Glomerular endothelial cell (primary cell): ENCODE measurements at regions not wholly inside any gene's neighbourhood (a gene's known extent, or its start where the extent isn't known, plus 50 kb on each side); places are given as distances from the start of the nearest gene placed in this dataset.

ENCODE experiments used
- DNase-seq: peaks from one replicate; pipeline ENCODE4 v3.0.0-alpha.2; 2011; ENCODE audit warnings: low read depth, low spot score; ENCODE audit errors: extremely low read depth

DNA sequence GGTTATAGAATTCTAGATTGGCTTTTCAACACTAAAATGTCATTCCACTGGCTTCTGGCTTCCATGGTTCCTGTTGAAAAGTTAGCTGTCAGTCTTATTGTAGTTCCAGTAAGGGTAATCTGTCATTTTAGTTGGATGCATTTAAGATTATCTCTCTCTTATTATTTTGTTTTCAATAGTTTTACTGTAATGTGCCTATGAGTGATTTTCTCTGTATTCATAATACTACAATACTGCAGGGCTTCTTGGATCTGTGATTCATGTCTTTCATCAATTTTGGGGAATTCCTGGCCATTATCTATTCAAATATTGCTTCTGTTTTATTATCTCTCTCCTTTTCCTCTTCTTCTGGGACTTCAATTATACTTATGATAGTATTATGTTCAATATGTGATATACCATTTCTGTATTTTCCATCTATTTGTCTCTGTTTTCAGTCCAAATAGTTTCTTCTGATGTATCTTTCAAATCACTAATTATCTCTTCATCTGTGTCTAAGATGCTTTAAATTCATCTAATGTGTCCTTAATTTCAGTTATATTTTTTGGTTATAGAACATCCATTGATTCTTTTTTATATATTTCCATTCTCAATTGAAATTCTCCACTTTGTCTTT is 101.5 kb downstream of the KCTD15 start:
- no peak for DNase-seq

DNA sequence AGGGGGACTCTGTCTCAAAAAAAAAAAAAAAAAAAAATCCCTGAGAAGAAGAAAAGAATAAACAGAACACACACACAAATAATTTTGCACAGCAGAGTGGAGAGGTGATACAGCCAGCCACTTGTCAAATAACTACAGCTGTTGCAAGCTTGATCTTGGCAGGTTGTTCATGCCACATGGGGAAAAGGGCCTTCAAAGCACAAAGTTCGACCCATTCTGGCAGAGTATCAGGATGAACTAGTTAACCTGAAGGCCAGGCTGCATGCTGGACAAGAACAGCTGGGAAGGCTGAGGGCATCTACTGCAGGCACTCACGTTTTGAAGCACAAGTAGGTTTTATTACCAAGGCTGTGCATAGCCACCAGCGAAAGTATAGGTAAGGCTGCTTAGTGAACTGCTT is 104.1 kb downstream of the KCTD15 start:
- DNase-seq, result no peak

DNA sequence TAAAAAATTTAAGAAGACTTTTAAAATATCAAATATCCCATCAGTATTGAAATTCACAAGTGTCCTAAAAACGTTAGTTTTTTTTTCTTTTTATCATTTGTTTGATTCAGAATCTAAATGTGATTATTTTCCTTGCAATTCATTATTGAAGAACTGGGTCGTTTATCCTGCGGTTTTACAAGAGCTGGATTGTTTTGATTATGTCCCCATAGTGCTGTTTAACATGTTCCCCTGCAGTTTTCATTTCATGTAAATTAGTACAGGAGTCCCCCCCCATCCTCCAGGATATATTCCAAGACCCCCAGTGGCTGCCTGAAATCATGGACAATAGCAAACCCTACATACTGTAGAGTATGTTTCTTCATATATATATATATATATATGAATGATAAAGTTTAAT is 105.7 kb downstream of the KCTD15 start:
- no peak for DNase-seq

DNA sequence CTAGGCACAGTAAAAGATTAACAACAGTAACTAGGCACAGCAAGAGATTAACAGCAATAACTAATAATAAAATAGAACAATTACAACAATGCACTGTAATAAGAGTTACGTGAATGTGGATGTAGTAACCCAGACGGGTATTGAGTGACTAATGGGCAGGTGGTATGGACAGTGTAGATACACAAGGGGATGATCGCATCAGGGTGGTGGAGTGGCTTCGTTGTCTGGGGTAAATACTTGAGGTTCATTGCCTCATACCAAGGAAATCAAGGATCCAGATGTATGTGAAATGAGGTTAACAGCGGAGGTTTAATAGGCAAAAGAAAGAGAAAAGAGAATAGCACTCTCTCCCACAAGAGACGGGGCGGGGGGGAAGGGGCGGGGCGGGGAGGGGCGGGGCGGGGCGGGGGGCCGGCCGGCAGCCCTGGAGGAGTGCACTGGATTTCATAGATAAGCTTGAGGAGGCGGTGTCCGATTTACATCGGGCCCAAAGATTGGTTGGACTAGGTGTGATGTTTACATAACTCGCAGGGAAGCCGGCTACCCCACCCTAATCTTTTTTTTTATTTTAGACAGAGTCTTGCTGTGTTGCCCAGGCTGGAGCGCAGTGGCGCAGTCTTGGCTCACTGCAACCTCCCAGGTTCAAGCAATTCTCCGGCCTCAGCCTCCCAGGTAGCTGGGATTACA is 106.3 kb downstream of the KCTD15 start:
- no peak for DNase-seq

DNA sequence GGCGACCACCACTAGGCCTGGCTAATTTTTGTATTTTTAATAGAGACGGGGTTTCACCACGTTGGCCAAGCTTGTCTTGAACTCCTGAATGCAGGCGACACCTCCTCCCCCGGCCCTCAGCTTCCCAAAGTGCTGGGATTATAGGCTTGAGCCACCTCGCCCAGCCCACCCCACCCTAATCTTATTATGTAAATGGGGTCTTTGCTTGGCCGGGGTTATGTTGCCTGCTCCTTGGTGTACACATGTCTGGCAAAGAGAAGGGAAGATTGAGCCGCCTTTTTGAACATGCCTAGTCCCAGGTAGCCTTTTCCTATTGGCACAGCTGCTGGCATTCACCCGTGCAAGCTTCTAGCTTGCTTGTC is 106.8 kb downstream of the KCTD15 start:
- no peak for DNase-seq

DNA sequence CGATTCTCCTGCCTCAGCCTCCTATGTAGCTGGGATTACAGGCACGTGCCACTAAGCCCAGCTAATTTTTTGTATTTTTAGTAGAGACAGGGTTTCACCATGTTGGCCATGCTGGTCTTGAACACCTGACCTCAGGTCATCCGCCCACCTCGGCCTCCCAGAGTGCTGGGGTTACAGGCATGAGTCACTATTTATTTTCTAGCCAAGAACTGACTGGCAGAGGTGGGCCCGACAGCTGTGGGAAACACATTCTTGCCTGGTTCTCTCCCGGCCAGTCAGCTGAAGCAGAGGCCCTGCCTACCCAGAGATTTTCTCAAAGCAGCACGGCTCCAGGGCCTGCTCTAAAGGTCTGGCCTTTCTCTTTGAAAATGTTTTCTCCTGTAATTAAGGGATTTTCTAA is 108.0 kb downstream of the KCTD15 start:
- DNase-seq, result peak; percentile 45

DNA sequence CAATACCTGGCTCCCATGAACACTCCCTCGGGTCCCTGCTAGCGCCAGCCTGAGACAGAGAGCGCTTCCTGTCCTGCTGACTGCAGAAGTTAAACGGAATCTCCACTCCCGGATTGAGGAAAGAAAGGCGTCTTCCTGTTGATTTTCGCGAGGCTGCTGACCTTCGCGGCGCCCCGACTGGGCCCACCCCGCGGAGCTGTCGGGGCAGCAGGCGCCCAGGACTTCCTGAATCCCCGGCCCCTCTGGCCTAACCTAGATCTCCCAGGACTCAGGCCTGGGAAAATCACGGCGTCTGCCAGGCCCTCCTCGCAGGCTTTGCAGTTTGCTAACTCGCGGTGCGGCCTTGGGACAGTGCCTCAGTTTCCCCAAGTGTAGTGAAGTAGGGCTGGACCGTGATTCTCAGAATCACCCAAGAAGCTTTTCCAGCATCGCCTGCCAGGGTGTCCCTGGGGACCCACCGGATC is 108.8 kb downstream of the KCTD15 start:
- no peak for DNase-seq

DNA sequence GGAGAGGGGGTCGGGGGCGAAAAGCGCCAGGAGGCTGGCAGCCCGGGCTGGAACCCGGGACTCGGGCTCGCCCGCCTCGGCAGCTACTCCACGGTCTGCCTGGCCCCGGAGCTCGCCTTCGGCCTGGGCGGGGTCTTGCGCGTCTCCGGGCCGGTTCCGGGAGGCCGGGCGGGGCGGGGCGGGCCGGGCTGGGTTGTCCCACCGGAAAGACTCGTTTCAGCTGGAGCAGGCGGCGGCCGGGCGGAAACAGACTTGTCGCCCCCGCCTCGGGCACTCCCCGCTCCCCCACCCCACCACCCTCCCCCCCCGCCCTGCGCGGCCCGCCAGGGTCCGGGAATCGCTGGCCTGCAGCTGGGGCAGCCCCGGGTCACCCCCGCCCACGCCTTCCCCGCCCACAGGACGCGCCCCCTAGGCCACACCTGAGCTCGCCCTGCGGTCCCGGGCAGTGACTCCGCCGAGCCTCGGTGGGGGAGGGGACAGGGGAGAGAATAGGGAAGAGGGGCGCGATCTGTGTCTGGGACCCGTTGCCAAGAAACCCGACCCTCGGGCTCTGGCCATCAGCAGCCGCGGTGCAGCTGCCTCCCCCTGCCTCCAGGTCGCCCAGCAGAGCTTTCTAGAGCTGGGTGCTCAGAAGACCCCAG is 109.4 kb downstream of the KCTD15 start:
- DNase-seq, result no peak

DNA sequence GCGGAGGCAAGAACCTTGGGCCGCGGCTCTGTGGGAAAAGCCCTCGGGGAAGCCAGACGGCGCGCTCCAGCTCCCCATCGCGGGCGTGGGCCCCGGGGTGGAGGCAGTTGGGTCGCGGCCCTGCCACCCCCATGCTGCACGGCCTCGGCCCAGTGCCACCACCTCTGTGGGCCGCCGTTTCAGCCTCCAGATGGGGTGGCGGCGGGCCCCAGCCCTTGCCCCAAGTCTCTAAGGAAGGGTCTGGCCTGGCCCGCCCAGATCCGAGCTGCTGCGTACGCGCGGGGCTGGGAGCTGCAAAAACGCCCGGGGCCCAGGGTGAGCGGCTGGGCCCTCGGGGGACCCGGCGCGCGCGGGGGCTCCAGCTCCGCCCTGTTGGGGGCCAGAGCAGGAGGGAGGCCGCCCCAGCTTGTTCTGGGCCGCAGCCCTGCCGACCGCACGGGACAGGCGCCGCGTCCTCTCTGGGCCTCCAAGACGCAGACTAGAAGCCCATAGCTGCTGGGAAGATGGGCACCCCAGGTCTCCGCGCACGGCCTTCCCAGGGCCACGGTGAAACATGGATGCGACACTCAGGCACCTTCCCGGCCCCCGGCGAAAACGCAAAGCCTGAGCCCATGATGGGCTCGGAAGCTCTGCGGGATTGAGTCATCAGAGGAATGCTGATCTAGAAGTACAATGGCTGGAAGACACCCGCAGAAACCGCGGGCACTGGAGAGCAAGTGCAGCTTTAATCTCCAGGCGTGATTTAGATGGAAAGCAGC is 110.1 kb downstream of the KCTD15 start:
- DNase-seq, result no peak

DNA sequence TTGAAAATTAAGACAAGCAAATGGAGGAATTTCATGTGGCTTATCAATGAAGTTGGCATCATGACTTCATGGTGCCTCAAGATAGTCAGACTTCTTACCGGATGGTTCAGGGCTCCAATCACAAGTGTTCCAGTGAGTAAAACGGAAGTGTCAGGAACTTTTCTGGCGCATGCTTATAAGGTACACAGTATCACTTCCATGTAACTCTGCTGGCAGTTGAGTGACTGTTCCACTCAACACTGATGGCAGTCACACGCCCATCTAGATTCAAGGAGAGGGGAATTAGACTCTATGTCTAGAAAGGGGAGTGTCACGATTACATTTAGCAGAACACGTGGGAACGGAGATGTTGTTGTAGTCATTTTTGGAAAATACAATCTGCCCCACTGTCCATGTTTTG is 114.3 kb downstream of the KCTD15 start:
- DNase-seq, result no peak

DNA sequence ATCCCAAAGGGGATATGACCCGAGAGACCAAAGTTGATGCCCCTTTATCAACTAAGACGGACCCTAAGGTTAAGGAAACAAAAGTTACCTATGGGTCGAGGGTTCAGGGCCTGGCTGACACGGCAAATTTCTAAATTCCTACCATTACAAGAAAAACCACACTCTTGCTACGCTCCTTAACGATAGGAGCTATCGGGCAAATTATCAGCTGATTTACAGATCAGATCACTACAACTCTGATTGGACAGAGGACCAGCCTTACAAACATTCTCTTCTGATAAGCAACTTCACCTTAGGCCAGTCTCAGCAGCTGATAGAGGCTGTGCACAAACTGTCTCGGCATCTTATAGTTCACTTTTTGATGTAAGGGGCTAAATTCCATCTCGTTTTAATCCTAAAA is 117.9 kb downstream of the KCTD15 start:
- DNase-seq, result no peak

DNA sequence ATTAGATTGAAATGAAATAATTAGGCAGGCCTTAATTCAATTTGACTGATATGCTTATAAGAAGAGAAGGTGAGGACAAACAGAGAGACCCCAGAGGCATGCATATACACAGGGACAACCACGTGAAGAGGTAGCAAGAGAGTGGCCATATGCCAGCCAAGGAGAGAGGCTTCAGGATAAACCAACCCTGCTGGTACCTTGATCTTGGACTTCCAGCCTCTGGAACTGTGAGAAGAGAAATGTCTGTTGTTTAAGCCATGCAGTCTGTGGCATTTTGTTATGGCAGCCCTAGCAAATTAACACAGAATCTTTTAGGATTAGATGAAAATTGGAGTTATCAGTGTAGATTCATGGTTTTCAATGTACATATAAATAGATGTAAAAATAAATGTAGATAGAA is 120.1 kb downstream of the KCTD15 start:
- DNase-seq, result no peak

DNA sequence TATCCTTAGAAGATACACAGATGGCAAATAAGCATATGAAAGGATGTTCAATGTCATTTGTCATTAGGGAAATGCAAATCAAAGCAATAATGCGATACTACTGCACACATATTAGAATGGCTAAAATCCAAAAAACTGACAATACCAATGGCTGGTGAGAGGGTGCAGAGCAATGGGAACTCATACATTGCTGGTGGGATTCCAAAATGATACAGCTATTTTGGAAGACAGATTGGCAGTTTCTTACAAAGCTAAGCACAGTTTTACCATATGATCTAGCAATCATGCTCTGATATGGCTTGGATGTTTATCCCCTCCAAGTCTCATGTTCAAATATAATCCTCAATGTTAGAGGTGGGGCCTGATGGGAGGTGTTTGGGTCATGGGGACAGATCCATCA is 122.6 kb downstream of the KCTD15 start:
- no peak for DNase-seq

DNA sequence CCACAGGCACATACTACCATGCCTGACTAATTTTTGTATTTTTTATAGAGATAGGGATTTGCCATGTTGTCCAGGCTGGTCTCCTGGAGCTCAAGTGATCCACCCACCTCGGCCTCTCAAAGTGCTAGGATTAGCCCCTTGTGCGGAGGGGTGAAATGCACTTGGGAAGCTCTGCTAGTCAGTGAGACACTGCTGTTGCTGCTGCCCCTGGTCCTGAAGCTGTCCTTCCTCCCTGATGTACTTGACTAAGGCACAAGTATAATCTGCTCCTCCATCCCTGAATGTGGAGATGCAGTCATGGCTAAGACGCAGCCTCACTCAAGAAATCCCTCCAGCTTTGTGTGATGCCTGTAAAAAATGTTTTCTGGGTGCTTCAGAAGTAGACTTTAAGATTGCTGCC is 124.5 kb downstream of the KCTD15 start:
- no peak for DNase-seq

DNA sequence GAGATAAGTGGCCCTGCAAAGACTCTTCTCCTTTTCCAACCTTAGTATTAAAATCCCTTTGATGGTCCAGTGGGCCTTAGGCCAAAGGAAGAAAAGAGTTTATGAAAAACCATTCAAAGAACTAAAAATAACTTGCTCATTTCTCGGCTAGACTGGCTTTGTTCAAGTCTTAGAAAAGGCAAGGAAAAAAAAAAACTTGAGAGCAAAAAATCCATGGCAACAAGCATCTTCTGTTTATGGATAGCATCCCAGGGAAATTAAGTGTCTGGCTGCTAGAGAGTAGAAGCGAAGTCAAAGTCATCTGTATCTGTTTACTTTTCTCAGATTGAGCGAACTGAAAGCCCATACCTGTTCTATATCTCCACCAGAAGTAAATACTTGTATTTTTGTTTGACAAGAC is 129.6 kb downstream of the KCTD15 start:
- DNase-seq, result no peak

DNA sequence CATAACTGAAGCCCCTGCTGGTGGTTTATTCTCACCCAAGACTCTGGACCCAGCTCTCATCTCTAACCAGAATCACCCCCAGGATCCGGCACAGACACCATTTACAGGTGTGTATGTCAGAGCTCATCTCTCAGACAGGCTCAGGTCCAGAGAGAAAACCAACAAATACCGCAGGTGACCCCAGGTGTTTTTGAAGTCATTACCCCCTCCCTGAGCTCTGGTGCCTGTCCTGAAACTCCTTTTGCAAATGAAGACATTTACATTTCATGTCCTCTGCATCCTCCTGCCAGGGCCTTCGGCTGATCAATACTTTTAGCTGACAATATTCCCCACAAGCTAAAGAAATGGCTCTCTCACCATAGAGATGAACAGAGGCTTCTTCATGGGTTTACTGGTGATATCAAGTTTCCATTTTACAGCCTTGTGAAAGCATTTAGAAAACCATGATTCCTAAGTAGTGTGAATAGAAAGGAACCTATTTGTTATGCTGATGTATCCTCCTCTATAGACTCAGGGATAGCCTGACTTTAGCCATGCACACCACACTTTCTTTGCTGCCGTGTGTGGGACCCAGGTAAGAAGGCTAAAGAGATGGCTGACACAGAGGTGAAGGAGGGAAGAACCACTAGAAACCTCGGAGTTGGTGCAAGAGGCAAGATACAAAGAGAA is 131.3 kb downstream of the KCTD15 start:
- no peak for DNase-seq

DNA sequence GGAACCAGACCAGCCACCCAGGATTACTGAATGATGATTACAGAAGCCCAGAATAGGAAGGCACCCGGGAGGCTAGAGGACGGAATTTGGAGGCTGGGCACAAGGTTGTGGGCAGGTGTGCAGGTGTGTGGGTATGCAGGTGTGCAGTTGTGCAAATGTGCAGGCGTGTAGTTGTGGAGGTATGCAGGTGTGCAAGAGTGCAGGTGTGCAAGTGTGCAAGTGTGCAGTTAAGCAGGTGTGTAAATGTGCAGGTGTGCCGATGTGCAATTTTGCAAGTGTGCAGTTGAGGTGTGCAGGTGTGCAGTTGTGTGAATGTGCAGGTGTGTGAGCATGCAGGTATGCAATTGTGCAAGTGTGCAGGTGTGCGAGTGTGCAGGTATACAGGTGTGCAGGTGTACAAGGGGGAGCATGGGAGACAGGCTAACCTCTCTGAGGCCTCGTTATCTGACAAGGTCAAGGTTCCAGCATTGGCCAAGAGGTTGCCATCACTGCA is 131.8 kb downstream of the KCTD15 start:
- no peak for DNase-seq

DNA sequence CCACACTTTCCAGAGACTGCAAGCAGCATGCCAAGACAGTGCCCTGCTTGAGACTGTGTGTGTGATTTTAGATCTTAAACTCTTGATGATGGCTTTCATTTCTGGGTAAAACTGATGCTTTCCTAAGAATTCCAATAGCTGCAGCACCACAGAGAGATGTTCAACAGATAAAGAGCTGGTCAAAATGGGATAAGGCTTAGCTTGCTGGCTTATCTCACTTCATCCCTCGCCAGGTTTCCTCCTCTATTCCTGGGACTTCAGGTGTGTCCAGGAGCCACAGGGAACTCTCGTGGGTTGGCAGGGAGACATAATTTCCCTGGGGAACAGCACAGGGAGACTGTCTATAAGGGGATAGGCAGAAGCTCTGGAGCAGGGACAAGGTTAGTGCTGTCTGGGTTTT is 137.3 kb downstream of the KCTD15 start:
- no peak for DNase-seq

DNA sequence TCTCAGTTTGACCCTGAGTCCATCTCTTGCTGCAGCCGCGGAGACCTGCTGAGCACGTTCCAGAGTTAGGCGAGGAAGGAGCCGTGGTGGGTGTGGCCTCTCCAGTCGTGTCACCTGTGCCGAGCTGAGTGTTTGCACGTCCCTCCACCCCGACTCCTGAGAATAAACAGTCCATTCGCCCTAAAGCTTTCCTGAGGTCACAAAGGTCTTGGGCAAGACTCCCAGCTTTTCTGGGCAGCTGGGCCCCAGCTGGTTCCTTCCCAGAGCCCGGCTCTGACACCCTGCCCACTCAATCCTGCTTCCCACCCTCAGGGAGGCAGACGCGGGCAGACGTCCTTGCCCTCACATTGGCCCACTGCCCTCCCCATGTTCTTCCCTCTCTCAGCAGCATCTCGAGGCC is 142.2 kb downstream of the KCTD15 start:
- no peak for DNase-seq

DNA sequence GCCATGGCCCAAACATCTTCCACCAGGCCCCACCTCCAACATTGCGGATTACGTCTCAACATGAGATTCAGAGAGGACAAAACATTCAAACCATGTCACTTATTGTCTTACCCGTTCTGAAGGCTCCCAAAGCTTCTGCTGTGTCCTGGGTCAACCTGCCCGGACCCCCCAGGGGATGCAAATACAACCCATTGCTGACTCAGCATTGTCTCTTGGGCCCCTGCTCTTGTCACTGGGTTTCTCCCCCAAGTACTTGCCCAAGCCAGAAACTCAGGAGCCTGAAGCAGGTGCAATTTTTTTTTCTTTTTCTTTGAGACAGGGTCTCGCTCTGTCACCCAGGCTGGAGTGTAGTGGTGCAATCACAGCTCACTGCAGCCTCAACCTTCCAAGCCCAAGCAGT is 144.5 kb downstream of the KCTD15 start:
- no peak for DNase-seq
